Islet precursor cell (in vitro differentiated cells): ENCODE measurements at regions not wholly inside any gene's neighbourhood (a gene's known extent, or its start where the extent isn't known, plus 50 kb on each side); places are given as distances from the start of the nearest gene placed in this dataset.
"Not testable (repeated sequence)": the region's sequence is repeated elsewhere in the genome, so short reads cannot be mapped to it uniquely, and the experiment has no call there.

Experiments used
- DNase-seq: peaks from one replicate; pipeline ENCODE4 v3.0.0-alpha.2; 2018

GRCh38 chr14:25699981-25700380, 650.0 kb upstream of the STXBP6 start:
- DNase-seq, result no peak

- DNase-seq, result no peak
Observed at GRCh38 chr14:25698111-25698510, 648.2 kb upstream of the STXBP6 start.

- DNase-seq, result no peak
Observed at GRCh38 chr14:25696176-25696575, 646.2 kb upstream of the STXBP6 start.

- DNase-seq, result no peak
Observed at GRCh38 chr14:25685004-25685403, 635.1 kb upstream of the STXBP6 start.

- no peak for DNase-seq
Observed at GRCh38 chr14:25680934-25681333, 631.0 kb upstream of the STXBP6 start.

- not testable (repeated sequence) for DNase-seq
Observed at GRCh38 chr14:25680511-25680910, 630.6 kb upstream of the STXBP6 start.

GRCh38 chr14:25677111-25677510, 627.2 kb upstream of the STXBP6 start:
- DNase-seq, result no peak

GRCh38 chr14:25667387-25667786, 617.4 kb upstream of the STXBP6 start:
- DNase-seq, result no peak

GRCh38 chr14:25666877-25667276, 616.9 kb upstream of the STXBP6 start:
- DNase-seq, result no peak

GRCh38 chr14:25658988-25659387, 609.0 kb upstream of the STXBP6 start:
- no peak for DNase-seq

- no peak for DNase-seq
Observed at GRCh38 chr14:25630447-25630846, 580.5 kb upstream of the STXBP6 start.

- DNase-seq, result no peak
Observed at GRCh38 chr14:25628978-25629377, 579.0 kb upstream of the STXBP6 start.

GRCh38 chr14:25628390-25628789, 578.4 kb upstream of the STXBP6 start:
- DNase-seq, result no peak

- no peak for DNase-seq
Observed at GRCh38 chr14:25626986-25627385, 577.0 kb upstream of the STXBP6 start.

- no peak for DNase-seq
Observed at GRCh38 chr14:25622763-25623162, 572.8 kb upstream of the STXBP6 start.

- DNase-seq, result no peak
Observed at GRCh38 chr14:25620515-25620914, 570.6 kb upstream of the STXBP6 start.

GRCh38 chr14:25615174-25615573, 565.2 kb upstream of the STXBP6 start:
- no peak for DNase-seq

GRCh38 chr14:25607192-25607591, 557.2 kb upstream of the STXBP6 start:
- no peak for DNase-seq

- DNase-seq, result no peak
Observed at GRCh38 chr14:25602106-25602505, 552.2 kb upstream of the STXBP6 start.

GRCh38 chr14:25588751-25589150, 538.8 kb upstream of the STXBP6 start:
- DNase-seq, result no peak

GRCh38 chr14:25574628-25575325, 524.8 kb upstream of the STXBP6 start:
- no peak for DNase-seq

GRCh38 chr14:25570483-25570882, 520.5 kb upstream of the STXBP6 start:
- no peak for DNase-seq

GRCh38 chr14:25557466-25557865, 507.5 kb upstream of the STXBP6 start:
- DNase-seq, result no peak

GRCh38 chr14:25552826-25553225, 502.9 kb upstream of the STXBP6 start:
- no peak for DNase-seq

- no peak for DNase-seq
Observed at GRCh38 chr14:25551674-25552073, 501.7 kb upstream of the STXBP6 start.
